Trophoblast cell (in vitro differentiated cells and primary cell): ENCODE measurements at regions not wholly inside any gene's neighbourhood (a gene's known extent, or its start where the extent isn't known, plus 50 kb on each side); places are given as distances from the start of the nearest gene placed in this dataset.

Source experiments
- DNase-seq, 2 donors: peaks; one replicate each; pipeline ENCODE4 v3.0.0-alpha.2; 2016
- H2AFZ ChIP-seq: 2 replicates; pipeline ENCODE4 v1.6.1; 2013; ENCODE audit warnings: low read length, moderate library complexity, mild to moderate bottlenecking; ENCODE audit not compliant: insufficient read depth, poor library complexity
- H2AK5ac ChIP-seq: 2 replicates; pipeline ENCODE4 v1.6.1; 2013; ENCODE audit warnings: mild to moderate bottlenecking, low read length
- H2BK120ac ChIP-seq: 2 replicates; pipeline ENCODE4 v1.6.1; 2013; ENCODE audit warnings: low read length, mild to moderate bottlenecking, moderate library complexity; ENCODE audit not compliant: insufficient read depth, poor library complexity
- H2BK12ac ChIP-seq: 2 replicates; pipeline ENCODE4 v1.6.1; 2013; ENCODE audit warnings: mild to moderate bottlenecking, low read length, moderate library complexity
- H2BK5ac ChIP-seq: 2 replicates; pipeline ENCODE4 v1.6.1; 2013; ENCODE audit warnings: low read length, low read depth, moderate library complexity, mild to moderate bottlenecking; ENCODE audit not compliant: poor library complexity
- H3K14ac ChIP-seq: 2 replicates; pipeline ENCODE4 v1.6.1; 2013; ENCODE audit warnings: mild to moderate bottlenecking, low read length
- H3K18ac ChIP-seq: 2 replicates; pipeline ENCODE4 v1.6.1; 2013; ENCODE audit warnings: mild to moderate bottlenecking, low read length
- H3K23ac ChIP-seq: 2 replicates; pipeline ENCODE4 v1.6.1; 2013; ENCODE audit warnings: low read length
- H3K27ac ChIP-seq: 2 replicates; pipeline ENCODE4 v1.5.1; 2013; ENCODE audit warnings: low read depth, mild to moderate bottlenecking, inconsistent platforms, low read length, moderate library complexity
- H3K27me3 ChIP-seq: 2 replicates; pipeline ENCODE4 v1.6.1; 2013; ENCODE audit warnings: inconsistent platforms, mild to moderate bottlenecking, low read length, moderate library complexity; ENCODE audit not compliant: insufficient read depth
- H3K36me3 ChIP-seq, 2 experiments: 1 replicate in 1 of 2; 2 replicates in 1 of 2; pipeline ENCODE4 v1.6.1; 2013; ENCODE audit warnings: low read length in 2 of 2, mild to moderate bottlenecking in 2 of 2, moderate library complexity in 1 of 2; ENCODE audit not compliant: insufficient read depth in 2 of 2, control insufficient read depth in 1 of 2
- H3K4ac ChIP-seq: 2 replicates; pipeline ENCODE4 v1.6.1; 2013; ENCODE audit warnings: low read depth, mild to moderate bottlenecking, low read length, moderate library complexity
- H3K4me1 ChIP-seq, 2 experiments: 1 replicate in 1 of 2; 2 replicates in 1 of 2; pipeline ENCODE4 v1.6.1; 2013; ENCODE audit warnings: low read length in 2 of 2, mild to moderate bottlenecking in 2 of 2, moderate library complexity in 1 of 2; ENCODE audit not compliant: insufficient read depth in 2 of 2, control insufficient read depth in 1 of 2
- H3K4me2 ChIP-seq: 2 replicates; pipeline ENCODE4 v1.6.1; 2013; ENCODE audit warnings: inconsistent platforms, mild to moderate bottlenecking, low read length, moderate library complexity
- H3K4me3 ChIP-seq: 2 replicates; pipeline ENCODE4 v1.5.1; 2013; ENCODE audit warnings: mild to moderate bottlenecking, low read depth, low read length, inconsistent platforms
- H3K79me1 ChIP-seq: one replicate; pipeline ENCODE4 v1.6.1; 2013; ENCODE audit warnings: low read length
- H3K79me2 ChIP-seq: 2 replicates; pipeline ENCODE4 v1.6.1; 2013; ENCODE audit warnings: low read length, mild to moderate bottlenecking; ENCODE audit not compliant: control insufficient read depth, insufficient read depth, poor library complexity
- H3K9ac ChIP-seq: 2 replicates; pipeline ENCODE4 v1.6.1; 2013; ENCODE audit warnings: mild to moderate bottlenecking, low read length
- H3K9me3 ChIP-seq: 2 replicates; pipeline ENCODE4 v1.6.1; 2013; ENCODE audit warnings: low read depth, mild to moderate bottlenecking, control low read depth, inconsistent platforms, low read length; ENCODE audit not compliant: insufficient read depth
- H4K12ac ChIP-seq: 2 replicates; pipeline ENCODE4 v1.6.1; 2013; ENCODE audit warnings: low read depth, mild to moderate bottlenecking, low read length, moderate library complexity
- H4K8ac ChIP-seq: 2 replicates; pipeline ENCODE4 v1.6.1; 2013; ENCODE audit warnings: low read depth, mild to moderate bottlenecking, low read length, moderate library complexity
- H4K91ac ChIP-seq: one replicate; pipeline ENCODE4 v1.6.1; 2013; ENCODE audit warnings: low read depth, mild to moderate bottlenecking, low read length, moderate library complexity
- WGBS: extraction: QIAGEN DNeasy Blood & Tissue Kit; methylation state at CpG from one replicate; pipeline ENCODE4 v1.1.7; 2013; ENCODE audit warnings: missing lambda C conversion rate; ENCODE audit not compliant: insufficient read length, insufficient coverage; ENCODE audit errors: extremely low coverage; 5-methylcytosine and 5-hydroxymethylcytosine counted together

GRCh38 chr2:166637051-166637450 lies 143.0 kb upstream of the SCN7A start:
- no CpG with 5 or more reads among the region's 1 CpG for WGBS
- Histone ChIP-seq H3K4ac (no peak overlapping the region), H3K79me1 (no peaks in the 10 kb centered on the region)

GRCh38 chr2:166634706-166635105 lies 140.7 kb upstream of the SCN7A start:
- H3K4me3 ChIP-seq = no peak overlapping the region
- H2AFZ ChIP-seq = no peak overlapping the region
- no peaks in the 10 kb centered on the region for H3K9me3 ChIP-seq
- H4K91ac ChIP-seq = no peak overlapping the region
- no peak overlapping the region for H3K4me2 ChIP-seq
- H2BK5ac ChIP-seq = no peak overlapping the region
- no peaks in the 10 kb centered on the region for H3K79me2 ChIP-seq
- H2BK120ac ChIP-seq = no peak overlapping the region
- H3K79me1 ChIP-seq = no peaks in the 10 kb centered on the region
- H2AK5ac ChIP-seq = no peak overlapping the region
- H3K14ac ChIP-seq = no peak overlapping the region
- no peak overlapping the region for H3K27ac ChIP-seq
- H3K36me3 ChIP-seq = no peaks in the 10 kb centered on the region
- no CpG with 5 or more reads among the region's 4 CpGs for WGBS
- no peak overlapping the region for H3K9ac ChIP-seq
- no peak overlapping the region for H3K23ac ChIP-seq
- DNase-seq = no peak
- H3K4ac ChIP-seq = no peak overlapping the region
- no peak overlapping the region for H4K8ac ChIP-seq
- no peaks in the 10 kb centered on the region for H3K27me3 ChIP-seq
- no peak overlapping the region for H2BK12ac ChIP-seq
- peaks cover 8 to 13% of the 10 kb centered on the region in 2 experiments for H3K4me1 ChIP-seq
- no peak overlapping the region for H3K18ac ChIP-seq
- H4K12ac ChIP-seq = no peak overlapping the region

More at GRCh38 chr2:166637051-166637450, 143.0 kb upstream of the SCN7A start:
- Histone ChIP-seq H4K8ac (no peak overlapping the region), H3K4me1 (peaks cover 2 to 7% of the 10 kb centered on the region in 2 experiments), H2AK5ac (no peak overlapping the region), H3K36me3 (no peaks in the 10 kb centered on the region), H3K18ac (no peak overlapping the region), H3K9me3 (no peaks in the 10 kb centered on the region), H3K23ac (no peak overlapping the region), H4K91ac (no peak overlapping the region), H3K79me2 (no peaks in the 10 kb centered on the region), H3K14ac (no peak overlapping the region), H3K27me3 (no peaks in the 10 kb centered on the region), H2BK12ac (no peak overlapping the region), H3K9ac (no peak overlapping the region), H2BK5ac (no peak overlapping the region), H2AFZ (no peak overlapping the region), H2BK120ac (no peak overlapping the region), H3K4me3 (no peak overlapping the region), H3K4me2 (no peak overlapping the region), H3K27ac (no peak overlapping the region), H4K12ac (no peak overlapping the region)
- DNase-seq = peak in 1 of 2 donors; percentile 48

GRCh38 chr2:166632616-166633015 lies 138.6 kb upstream of the SCN7A start:
- Histone ChIP-seq H3K79me2 (no peaks in the 10 kb centered on the region), H3K18ac (no peak overlapping the region), H3K4ac (no peak overlapping the region), H2AFZ (peak overlapping the region; percentile 39), H3K79me1 (no peaks in the 10 kb centered on the region), H4K12ac (no peak overlapping the region), H3K9ac (no peak overlapping the region), H3K9me3 (peaks cover 2% of the 10 kb centered on the region), H2AK5ac (no peak overlapping the region), H3K4me3 (no peak overlapping the region), H3K23ac (no peak overlapping the region), H3K14ac (no peak overlapping the region), H2BK120ac (no peak overlapping the region), H2BK12ac (no peak overlapping the region), H4K8ac (no peak overlapping the region), H3K4me1 (peaks cover 20 to 23% of the 10 kb centered on the region in 2 experiments), H3K27ac (peak overlapping the region; percentile 4), H3K27me3 (no peaks in the 10 kb centered on the region), H2BK5ac (no peak overlapping the region), H3K36me3 (no peaks in the 10 kb centered on the region), H3K4me2 (no peak overlapping the region), H4K91ac (no peak overlapping the region)
- no CpG with 5 or more reads among the region's 3 CpGs for WGBS
- no peak for DNase-seq

DNA sequence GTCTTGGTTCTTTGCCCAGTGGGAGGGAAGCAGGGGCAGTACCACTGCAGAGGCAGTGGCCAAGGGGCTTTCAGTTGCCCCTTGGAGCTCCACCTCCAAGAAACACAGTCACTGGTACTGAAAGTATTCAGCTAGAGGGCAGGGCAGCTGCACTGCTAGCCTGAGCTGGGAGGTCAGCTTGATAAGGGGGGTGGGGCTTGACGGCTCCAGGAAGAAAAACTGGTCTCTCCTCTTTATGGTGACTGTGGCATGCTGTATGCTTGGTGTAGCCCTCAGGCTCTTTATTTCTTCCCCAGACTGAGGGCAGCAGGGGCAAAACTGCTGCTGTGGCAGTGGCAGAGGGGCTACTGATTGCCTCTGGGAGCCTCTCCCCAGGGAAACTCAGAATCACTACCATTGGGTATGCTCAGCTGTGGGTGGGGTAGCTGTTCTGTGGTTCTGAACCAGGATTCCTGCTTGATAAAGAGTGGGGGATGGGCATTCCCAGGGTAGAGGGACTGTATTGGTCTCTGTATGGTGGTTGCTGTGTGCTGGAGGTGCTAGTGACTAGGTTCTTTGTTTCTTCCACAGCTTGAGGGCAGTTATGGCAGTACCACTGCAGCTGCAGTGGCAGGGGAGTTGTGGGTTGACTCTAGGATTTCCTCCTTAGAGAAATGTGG lies 134.6 kb upstream of the SCN7A start:
- H2BK120ac ChIP-seq = peak overlapping the region; percentile 10
- H4K91ac ChIP-seq = peak overlapping the region; percentile 1
- peak overlapping the region; percentile 14 for H2BK5ac ChIP-seq
- H2AFZ ChIP-seq = no peak overlapping the region
- H2BK12ac ChIP-seq = no peak overlapping the region
- no peak overlapping the region for H3K27ac ChIP-seq
- H4K12ac ChIP-seq = no peak overlapping the region
- peak overlapping the region; percentile 36 for H4K8ac ChIP-seq
- no peak overlapping the region for H3K9ac ChIP-seq
- no peak overlapping the region for H3K14ac ChIP-seq
- H3K27me3 ChIP-seq = no peaks in the 10 kb centered on the region
- no peaks in the 10 kb centered on the region for H3K36me3 ChIP-seq
- no peak overlapping the region for H3K23ac ChIP-seq
- H3K79me2 ChIP-seq = no peaks in the 10 kb centered on the region
- peaks cover 2% of the 10 kb centered on the region for H3K9me3 ChIP-seq
- H3K4ac ChIP-seq = no peak overlapping the region
- H3K4me2 ChIP-seq = no peak overlapping the region
- H2AK5ac ChIP-seq = no peak overlapping the region
- no peak overlapping the region for H3K18ac ChIP-seq
- no peak overlapping the region for H3K4me3 ChIP-seq
- no CpG with 5 or more reads among the region's 1 CpG for WGBS
- H3K4me1 ChIP-seq = peaks cover 20 to 23% of the 10 kb centered on the region in 2 experiments
- no peaks in the 10 kb centered on the region for H3K79me1 ChIP-seq
- DNase-seq = peak; percentile 16 to 54
